HEK293 (cell line): ENCODE measurements at regions not wholly inside any gene's neighbourhood (a gene's known extent, or its start where the extent isn't known, plus 50 kb on each side); places are given as distances from the start of the nearest gene placed in this dataset.

Experiments used
- ZBTB7A ChIP-seq: fragments of 450-650 bp; formaldehyde crosslinking; IDR thresholded peaks from 2 replicates; pipeline ENCODE4 v1.5.1; 2016; ENCODE audit warnings: low read depth, missing biosample characterization, missing genetic modification characterization
- ZNF202 ChIP-seq: fragments of 450-650 bp; formaldehyde crosslinking; IDR thresholded peaks from 2 replicates; pipeline ENCODE4 v1.5.1; 2016; ENCODE audit warnings: missing biosample characterization, missing genetic modification characterization, borderline replicate concordance
- ZNF274 ChIP-seq, 2 experiments: fragments of 200-500 bp in 1 of 2; fragments of 450-650 bp in 1 of 2; sonication (Bioruptor generic) in 1 of 2; formaldehyde crosslinking in 1 of 2; IDR thresholded peaks; 2 replicates each; pipeline versions ENCODE4 v1.5.1 to v1.6.1; 2014 to 2016; ENCODE audit warnings: borderline replicate concordance in 1 of 2, inconsistent platforms in 1 of 2, low read length in 1 of 2, missing biosample characterization in 1 of 2, missing genetic modification characterization in 1 of 2
- ZNF701 ChIP-seq: fragments of 450-650 bp; formaldehyde crosslinking; IDR thresholded peaks from 2 replicates; pipeline ENCODE4 v1.5.1; 2016; ENCODE audit warnings: missing biosample characterization, missing genetic modification characterization
- ZNF747 ChIP-seq: fragments of 450-650 bp; formaldehyde crosslinking; IDR thresholded peaks from 2 replicates; pipeline ENCODE4 v1.5.1; 2016; ENCODE audit warnings: missing biosample characterization, missing genetic modification characterization
- TF ChIP-seq, protein P1 (sequence below): fragments of 450-650 bp; formaldehyde crosslinking; IDR thresholded peaks from 2 replicates; pipeline ENCODE4 v1.5.1; 2016; ENCODE audit warnings: missing biosample characterization, missing genetic modification characterization
- TF ChIP-seq, protein P2 (sequence below): fragments of 450-650 bp; formaldehyde crosslinking; IDR thresholded peaks from 2 replicates; pipeline ENCODE4 v1.5.1; 2016; ENCODE audit warnings: missing biosample characterization, missing genetic modification characterization
- TF ChIP-seq, protein P3 (sequence below): fragments of 450-650 bp; formaldehyde crosslinking; IDR thresholded peaks from 2 replicates; pipeline ENCODE4 v1.5.1; 2016; ENCODE audit warnings: missing biosample characterization, missing genetic modification characterization

DNA sequence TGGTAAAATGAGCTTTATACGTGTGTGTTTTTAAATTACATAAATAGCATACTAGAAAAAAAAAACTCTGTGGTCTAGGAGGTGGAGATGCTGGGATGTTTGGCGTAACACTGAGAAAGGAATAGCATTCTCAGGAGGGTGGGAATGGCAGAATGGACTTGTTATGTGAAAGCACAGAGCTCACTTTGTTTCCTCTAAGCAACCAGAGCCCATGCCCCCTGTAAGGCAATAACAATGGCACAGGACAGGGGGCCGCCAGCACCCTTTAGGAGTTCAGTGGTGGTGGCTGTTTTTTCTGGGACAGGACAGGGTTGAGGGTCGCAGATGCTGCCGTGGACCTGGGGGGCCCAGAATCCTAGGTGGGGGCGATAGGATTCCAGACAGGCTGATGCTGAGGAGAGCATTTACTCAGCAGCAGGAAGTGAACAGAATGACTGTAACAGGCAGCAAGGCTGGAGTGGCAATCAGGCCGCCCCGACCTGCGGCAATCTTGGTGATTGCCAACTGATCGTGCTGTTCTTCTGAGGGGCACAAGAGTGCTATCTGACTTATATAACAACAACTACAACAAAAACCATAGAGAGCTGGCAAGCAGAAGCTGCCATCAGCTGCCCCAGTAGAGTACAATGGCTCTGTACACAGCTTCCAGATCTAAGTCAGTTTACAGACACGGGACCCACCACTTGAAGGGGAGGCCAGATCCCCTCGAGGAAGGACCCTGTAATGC is 160.4 kb downstream of the UACA start:
- TF ChIP-seq, protein P1, sequence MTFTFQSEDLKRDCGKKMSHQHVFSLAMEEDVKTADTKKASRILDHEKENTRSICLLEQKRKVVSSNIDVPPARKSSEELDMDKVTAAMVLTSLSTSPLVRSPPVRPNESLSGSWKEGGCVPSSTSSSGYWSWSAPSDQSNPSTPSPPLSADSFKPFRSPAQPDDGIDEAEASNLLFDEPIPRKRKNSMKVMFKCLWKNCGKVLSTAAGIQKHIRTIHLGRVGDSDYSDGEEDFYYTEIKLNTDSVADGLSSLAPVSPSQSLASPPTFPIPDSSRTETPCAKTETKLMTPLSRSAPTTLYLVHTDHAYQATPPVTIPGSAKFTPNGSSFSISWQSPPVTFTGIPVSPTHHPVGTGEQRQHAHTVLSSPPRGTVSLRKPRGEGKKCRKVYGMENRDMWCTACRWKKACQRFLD (tag by site-specific recombination), result no peak
- TF ChIP-seq, protein P2, sequence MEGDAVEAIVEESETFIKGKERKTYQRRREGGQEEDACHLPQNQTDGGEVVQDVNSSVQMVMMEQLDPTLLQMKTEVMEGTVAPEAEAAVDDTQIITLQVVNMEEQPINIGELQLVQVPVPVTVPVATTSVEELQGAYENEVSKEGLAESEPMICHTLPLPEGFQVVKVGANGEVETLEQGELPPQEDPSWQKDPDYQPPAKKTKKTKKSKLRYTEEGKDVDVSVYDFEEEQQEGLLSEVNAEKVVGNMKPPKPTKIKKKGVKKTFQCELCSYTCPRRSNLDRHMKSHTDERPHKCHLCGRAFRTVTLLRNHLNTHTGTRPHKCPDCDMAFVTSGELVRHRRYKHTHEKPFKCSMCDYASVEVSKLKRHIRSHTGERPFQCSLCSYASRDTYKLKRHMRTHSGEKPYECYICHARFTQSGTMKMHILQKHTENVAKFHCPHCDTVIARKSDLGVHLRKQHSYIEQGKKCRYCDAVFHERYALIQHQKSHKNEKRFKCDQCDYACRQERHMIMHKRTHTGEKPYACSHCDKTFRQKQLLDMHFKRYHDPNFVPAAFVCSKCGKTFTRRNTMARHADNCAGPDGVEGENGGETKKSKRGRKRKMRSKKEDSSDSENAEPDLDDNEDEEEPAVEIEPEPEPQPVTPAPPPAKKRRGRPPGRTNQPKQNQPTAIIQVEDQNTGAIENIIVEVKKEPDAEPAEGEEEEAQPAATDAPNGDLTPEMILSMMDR (tag by site-specific recombination), result no peak
- TF ChIP-seq ZNF701 (tag by site-specific recombination), result no peak
- TF ChIP-seq ZNF747 (tag by site-specific recombination), result no peak
- TF ChIP-seq, protein P3, sequence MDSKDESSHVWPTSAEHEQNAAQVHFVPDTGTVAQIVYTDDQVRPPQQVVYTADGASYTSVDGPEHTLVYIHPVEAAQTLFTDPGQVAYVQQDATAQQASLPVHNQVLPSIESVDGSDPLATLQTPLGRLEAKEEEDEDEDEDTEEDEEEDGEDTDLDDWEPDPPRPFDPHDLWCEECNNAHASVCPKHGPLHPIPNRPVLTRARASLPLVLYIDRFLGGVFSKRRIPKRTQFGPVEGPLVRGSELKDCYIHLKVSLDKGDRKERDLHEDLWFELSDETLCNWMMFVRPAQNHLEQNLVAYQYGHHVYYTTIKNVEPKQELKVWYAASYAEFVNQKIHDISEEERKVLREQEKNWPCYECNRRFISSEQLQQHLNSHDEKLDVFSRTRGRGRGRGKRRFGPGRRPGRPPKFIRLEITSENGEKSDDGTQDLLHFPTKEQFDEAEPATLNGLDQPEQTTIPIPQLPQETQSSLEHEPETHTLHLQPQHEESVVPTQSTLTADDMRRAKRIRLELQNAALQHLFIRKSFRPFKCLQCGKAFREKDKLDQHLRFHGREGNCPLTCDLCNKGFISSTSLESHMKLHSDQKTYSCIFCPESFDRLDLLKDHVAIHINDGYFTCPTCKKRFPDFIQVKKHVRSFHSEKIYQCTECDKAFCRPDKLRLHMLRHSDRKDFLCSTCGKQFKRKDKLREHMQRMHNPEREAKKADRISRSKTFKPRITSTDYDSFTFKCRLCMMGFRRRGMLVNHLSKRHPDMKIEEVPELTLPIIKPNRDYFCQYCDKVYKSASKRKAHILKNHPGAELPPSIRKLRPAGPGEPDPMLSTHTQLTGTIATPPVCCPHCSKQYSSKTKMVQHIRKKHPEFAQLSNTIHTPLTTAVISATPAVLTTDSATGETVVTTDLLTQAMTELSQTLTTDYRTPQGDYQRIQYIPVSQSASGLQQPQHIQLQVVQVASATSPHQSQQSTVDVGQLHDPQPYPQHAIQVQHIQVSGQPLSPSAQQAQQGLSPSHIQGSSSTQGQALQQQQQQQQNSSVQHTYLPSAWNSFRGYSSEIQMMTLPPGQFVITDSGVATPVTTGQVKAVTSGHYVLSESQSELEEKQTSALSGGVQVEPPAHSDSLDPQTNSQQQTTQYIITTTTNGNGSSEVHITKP (tag by site-specific recombination), result no peak
- no peak for TF ChIP-seq ZBTB7A
- no peak for TF ChIP-seq ZNF274 (IDR thresholded peaks at IDR 0.05; ENCODE audit: low read length)
- TF ChIP-seq ZNF274 (tag by site-specific recombination; IDR thresholded peaks at IDR 0.05; ENCODE audit: borderline replicate concordance), result no peak
- no peak for TF ChIP-seq ZNF202 (tag by site-specific recombination)
